Progenitor cell of endocrine pancreas (in vitro differentiated cells): ENCODE measurements at regions not wholly inside any gene's neighbourhood (a gene's known extent, or its start where the extent isn't known, plus 50 kb on each side); places are given as distances from the start of the nearest gene placed in this dataset.

Experiments
- DNase-seq: peaks from one replicate; pipeline ENCODE4 v3.0.0; 2021; ENCODE audit warnings: low spot score; ENCODE audit not compliant: unreplicated experiment
- H3K27ac Mint-ChIP-seq: 2 replicates; pipeline ENCODE4 v1.8.0; 2021; ENCODE audit warnings: mild to moderate bottlenecking, moderate library complexity, mixed read lengths
- H3K27me3 Mint-ChIP-seq: 2 replicates; pipeline ENCODE4 v1.8.0; 2021; ENCODE audit warnings: mixed read lengths
- H3K36me3 Mint-ChIP-seq: 2 replicates; pipeline ENCODE4 v1.8.0; 2022; ENCODE audit warnings: mixed read lengths; ENCODE audit not compliant: insufficient read depth
- H3K4me1 Mint-ChIP-seq: 2 replicates; pipeline ENCODE4 v1.8.0; 2021; ENCODE audit warnings: low read depth, mixed read lengths
- H3K4me3 Mint-ChIP-seq: 2 replicates; pipeline ENCODE4 v1.8.0; 2021; ENCODE audit warnings: low read depth, mild to moderate bottlenecking, moderate library complexity, mixed read lengths
- H3K9me3 Mint-ChIP-seq: 2 replicates; pipeline ENCODE4 v1.8.0; 2021; ENCODE audit warnings: low read depth, mixed read lengths
- CTCF ChIP-seq: fragments of 200-600 bp; sonication (generic); IDR thresholded peaks from one replicate; pipeline ENCODE4 v1.5.0; 2021; ENCODE audit warnings: antibody characterized with exemption, mild to moderate bottlenecking; ENCODE audit not compliant: unreplicated experiment

- Mint-ChIP-seq H3K9me3 (no peaks in the 10 kb centered on the region), H3K4me1 (peaks cover 29% of the 10 kb centered on the region), H3K27ac (no peak overlapping the region), H3K27me3 (peaks cover 9% of the 10 kb centered on the region), H3K4me3 (no peak overlapping the region), H3K36me3 (no peaks in the 10 kb centered on the region)
- no peak for DNase-seq
- TF ChIP-seq CTCF: no peak
Measured at GRCh38 chr12:124685689-124686369, 118.4 kb upstream of the NCOR2 start.

- Mint-ChIP-seq H3K27ac (no peak overlapping the region), H3K4me1 (peaks cover 29% of the 10 kb centered on the region), H3K9me3 (no peaks in the 10 kb centered on the region), H3K27me3 (peaks cover 9% of the 10 kb centered on the region), H3K4me3 (no peak overlapping the region), H3K36me3 (no peaks in the 10 kb centered on the region)
- DNase-seq: no peak
- TF ChIP-seq CTCF: no peak
Measured at GRCh38 chr12:124684971-124685688, 117.7 kb upstream of the NCOR2 start.

- H3K9me3 Mint-ChIP-seq: no peaks in the 10 kb centered on the region
- no peak for DNase-seq
- peak overlapping the region; percentile 69 for H3K27ac Mint-ChIP-seq
- H3K4me1 Mint-ChIP-seq: peaks cover 29% of the 10 kb centered on the region
- TF ChIP-seq CTCF: no peak
- H3K27me3 Mint-ChIP-seq: peaks cover 9% of the 10 kb centered on the region
- H3K4me3 Mint-ChIP-seq: no peak overlapping the region
- H3K36me3 Mint-ChIP-seq: no peaks in the 10 kb centered on the region
Measured at GRCh38 chr12:124684496-124684895, 117.1 kb upstream of the NCOR2 start.

GRCh38 chr12:124683152-124684124 lies 116.0 kb upstream of the NCOR2 start:
- H3K4me3 Mint-ChIP-seq: no peak overlapping the region

More at GRCh38 chr12:124683152-124684124, 116.0 kb upstream of the NCOR2 start:
- H3K36me3 Mint-ChIP-seq: no peaks in the 10 kb centered on the region
- peaks cover 9% of the 10 kb centered on the region for H3K27me3 Mint-ChIP-seq
- H3K4me1 Mint-ChIP-seq: peaks cover 31% of the 10 kb centered on the region
- H3K9me3 Mint-ChIP-seq: no peaks in the 10 kb centered on the region
- DNase-seq: no peak
- H3K27ac Mint-ChIP-seq: peak overlapping the region; percentile 95
- TF ChIP-seq CTCF: no peak
